GM18498 (cell line): ENCODE measurements at regions not wholly inside any gene's neighbourhood (a gene's known extent, or its start where the extent isn't known, plus 50 kb on each side); places are given as distances from the start of the nearest gene placed in this dataset.
"Not testable (repeated sequence)": the region's sequence is repeated elsewhere in the genome, so short reads cannot be mapped to it uniquely, and the experiment has no call there.

Source experiments
- ATAC-seq: cut with Tn5 transposase; IDR thresholded peaks from one replicate; pipeline ENCODE4 v1.9.1; 2021; ENCODE audit warnings: mild to moderate bottlenecking, moderate library complexity; ENCODE audit not compliant: unreplicated experiment

DNA sequence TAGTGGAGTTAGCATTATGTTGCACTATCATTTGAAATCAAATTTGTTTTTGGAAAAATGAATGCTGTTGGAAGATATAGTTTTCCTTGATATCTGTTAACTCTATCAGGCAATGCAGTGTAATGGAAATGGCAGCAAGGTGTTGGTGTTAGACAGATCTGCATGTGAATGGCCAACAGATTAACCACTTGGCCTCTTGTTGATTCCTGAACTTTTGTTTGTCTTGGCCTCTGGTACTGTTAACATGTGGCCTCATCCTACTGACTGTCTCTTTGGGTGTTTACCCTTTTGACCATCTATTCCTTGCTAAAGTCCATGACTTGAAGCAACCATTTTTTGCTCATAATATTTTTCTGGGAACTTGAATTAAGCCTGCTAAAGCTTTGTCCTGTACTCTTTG, 110.2 kb upstream of the CDH2 start:
- no peak for ATAC-seq

DNA sequence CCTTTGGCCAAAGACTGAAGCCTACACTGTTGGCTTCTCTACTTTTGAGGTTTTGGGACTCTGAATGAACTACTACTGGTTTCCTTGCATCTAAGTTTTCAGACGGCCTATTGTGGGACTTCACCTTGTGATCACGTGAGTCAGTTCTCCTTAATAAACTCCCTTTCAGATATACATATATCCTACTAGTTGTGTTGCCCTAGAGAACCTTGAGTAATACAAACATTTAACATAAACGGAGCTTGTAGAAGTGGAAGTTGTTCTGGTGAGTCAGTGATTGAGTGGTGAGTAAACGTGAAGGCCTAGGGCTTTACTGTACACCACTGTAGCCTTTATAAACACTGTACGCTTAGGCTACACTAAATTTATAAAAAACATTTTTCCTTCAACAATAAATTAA, 107.2 kb upstream of the CDH2 start:
- ATAC-seq, result no peak

DNA sequence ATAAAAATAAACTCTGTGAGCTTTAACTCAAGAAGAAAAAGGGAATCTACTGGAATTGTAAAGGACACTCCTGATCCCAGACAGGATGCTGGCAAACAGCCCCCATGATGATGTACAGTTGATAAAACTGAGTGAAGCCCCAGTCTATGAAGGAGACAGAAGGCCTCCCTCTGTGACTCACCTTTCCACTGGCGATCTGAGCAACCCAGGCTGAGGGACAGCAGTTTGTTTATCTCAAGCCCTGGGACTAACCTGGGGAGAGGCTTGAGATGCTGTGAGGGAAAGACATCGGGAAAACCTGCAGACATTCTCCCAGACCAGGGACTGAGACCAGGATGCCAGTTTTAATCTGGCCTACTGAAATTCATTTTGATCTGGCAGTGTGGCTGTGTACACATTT, 104.5 kb upstream of the CDH2 start:
- ATAC-seq, result no peak

DNA sequence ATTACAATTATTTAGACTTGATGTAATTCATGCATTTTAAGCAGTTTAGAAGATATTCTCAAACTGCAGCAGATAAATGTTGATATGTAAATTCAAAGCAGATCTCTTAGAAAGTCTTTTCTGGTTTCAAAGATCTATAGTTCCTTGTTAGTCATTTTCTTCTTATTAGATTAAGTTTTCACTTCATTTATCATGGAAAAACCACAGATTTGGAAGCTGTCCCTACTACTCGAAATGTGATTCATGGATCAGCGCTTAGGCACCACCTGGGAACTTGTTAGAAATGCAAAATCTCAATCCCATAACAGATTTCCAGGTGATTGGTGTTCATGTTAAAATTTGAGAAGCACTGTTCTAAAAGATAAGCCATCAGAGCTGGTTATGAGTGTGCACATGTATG, 92.8 kb upstream of the CDH2 start:
- no peak for ATAC-seq

DNA sequence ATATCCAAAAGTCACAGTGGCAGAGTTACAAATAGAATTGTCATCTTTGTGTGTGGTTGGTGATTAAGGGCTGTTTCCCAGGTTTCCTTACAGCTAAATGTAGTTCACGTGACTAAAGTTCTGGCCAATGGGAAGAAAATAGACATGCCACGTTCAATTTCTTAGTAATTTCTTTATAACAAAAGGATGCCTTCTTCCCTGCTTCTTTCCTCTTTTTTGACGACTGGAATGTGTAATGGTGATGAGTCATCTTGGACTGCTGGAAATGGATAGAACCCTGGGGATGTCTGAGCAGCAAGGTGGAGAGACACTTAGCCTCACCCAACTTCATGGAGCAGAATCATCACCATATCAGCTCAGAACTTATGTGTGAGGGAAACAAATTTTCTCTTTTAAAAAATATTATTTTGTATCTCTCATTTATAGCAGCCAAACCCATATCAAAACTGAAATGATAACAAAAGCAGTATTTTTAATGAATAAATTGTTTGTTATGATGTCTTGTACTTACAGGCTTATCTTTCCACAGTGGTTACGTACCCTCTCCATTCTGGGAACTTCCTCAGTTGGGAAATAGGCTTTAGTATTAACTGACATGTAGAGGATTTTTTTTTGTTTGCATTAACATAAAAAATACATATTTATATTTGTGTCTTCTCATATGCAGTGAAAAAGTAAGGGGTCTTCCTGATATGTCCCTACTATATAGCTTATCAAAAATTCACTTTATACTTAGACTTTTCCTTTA, 91.1 kb upstream of the CDH2 start:
- ATAC-seq, result no peak

DNA sequence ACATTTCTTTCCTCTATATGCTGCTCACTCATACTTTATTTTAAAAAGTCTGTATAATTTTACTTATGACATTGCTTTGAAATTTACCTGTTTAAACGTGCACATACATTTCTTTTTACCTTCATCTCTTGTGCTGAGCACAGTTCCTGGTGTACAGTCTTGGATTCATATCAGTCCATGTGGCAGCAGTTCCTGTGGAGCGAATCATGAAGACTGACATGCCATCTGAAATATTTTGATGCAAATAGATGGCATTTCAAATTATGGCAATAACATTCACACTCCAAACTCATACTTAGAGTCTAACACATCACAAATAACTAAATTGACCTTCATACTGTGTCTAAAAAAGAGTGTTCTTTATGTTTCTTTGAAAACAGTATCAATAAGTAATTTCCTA, 90.3 kb upstream of the CDH2 start:
- ATAC-seq, result no peak

DNA sequence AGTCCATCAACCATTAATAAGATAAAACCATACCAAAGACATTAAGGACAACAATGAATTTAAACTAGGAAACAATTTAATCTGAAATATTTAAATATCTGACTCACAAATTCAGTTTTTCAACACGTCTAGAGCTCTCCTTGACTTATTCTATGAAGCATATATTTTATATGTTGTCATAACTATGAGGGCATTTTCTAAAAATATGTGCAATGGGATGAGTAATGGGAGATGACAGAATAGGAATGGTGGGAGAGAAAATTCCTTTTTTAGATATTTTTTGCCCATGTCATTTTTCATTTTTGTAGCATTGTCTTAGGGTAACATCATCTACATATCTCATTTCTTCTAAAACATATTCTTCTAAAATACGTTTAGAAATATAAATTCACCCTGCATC, 79.2 kb upstream of the CDH2 start:
- ATAC-seq, result no peak

DNA sequence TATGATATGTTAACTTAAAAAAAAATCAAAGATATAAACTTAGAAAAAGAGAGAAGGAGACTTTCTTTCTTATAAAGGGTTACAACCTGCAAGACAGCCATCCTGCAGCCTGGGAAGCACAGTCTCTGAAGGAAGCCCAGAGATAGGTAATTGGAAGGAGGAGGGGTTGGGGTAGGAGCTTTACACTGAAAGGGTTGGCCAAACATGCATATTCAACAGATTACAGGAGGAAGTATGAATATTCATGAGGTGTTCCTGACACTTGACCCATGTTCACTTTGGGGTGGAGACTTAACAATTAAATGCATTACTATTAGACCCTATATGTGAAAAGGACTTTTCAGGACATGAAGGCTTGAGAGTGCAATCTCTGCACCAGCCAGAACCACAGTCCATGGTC, 71.7 kb upstream of the CDH2 start:
- no peak for ATAC-seq

DNA sequence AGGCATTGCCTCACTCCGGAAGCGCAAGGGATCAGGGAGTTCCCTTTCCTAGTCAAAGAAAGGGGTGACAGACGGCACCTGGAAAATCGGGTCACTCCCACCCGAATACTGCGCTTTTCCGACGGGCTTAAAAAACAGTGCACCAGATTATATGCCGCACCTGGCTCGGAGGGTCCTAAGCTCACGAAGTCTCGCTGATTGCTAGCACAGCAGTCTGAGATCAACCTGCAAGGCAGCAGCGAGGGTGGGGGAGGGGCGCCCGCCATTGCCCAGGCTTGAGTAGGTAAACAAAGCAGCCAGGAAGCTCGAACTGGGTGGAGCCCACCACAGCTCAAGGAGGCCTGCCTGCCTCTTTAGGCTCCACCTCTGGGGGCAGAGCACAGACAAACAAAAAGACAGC, 63.7 kb upstream of the CDH2 start:
- ATAC-seq, result not testable (repeated sequence)

DNA sequence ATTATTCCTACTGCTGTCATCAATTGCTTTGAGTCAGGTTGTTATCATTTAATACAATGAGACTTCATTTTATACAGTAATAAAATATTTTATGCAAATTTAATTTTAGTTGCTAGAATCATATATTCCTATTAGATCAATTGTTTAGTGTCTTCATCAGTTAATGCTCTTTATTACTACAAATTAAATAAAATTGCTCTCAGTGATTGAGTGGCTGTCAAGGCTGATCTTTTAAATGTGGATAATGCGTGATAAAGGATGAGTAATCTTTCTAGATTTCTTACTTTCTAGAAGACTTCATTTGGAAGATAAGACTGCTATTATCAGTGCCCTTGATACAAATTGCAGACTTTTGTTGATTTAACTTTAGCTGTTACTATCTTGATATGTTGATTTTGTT, 59.6 kb upstream of the CDH2 start:
- ATAC-seq, result no peak
